NCI-H1048 (cell line): ENCODE measurements at regions not wholly inside any gene's neighbourhood (a gene's known extent, or its start where the extent isn't known, plus 50 kb on each side); places are given as distances from the start of the nearest gene placed in this dataset.

ENCODE experiments used
- DNase-seq: peaks from one replicate; lab custom pipeline; 2025; lab: John Stamatoyannopoulos, UW

DNA sequence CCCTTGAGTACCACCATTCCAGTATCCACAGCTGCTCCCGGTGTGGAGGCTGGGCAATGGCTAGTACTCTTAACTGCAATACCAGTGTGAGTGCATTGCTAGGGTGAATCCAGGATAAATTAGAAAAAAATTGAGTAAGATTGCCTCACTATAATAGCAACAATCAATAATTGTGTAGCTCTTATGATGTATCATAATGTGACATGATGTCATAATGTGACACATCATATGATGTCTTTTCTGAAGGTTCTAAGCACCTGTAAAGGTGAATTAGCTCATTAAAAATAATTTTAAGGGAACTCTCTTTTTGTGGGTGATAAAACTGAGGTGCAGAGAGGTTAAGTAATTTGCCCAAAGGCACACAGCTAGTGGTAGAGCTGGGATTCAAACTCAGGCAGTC lies 424.4 kb downstream of the HLX start:
- DNase-seq = no peak

- no peak for DNase-seq
Measured at GRCh38 chr1:221306239-221306638, 427.0 kb downstream of the HLX start.

DNA sequence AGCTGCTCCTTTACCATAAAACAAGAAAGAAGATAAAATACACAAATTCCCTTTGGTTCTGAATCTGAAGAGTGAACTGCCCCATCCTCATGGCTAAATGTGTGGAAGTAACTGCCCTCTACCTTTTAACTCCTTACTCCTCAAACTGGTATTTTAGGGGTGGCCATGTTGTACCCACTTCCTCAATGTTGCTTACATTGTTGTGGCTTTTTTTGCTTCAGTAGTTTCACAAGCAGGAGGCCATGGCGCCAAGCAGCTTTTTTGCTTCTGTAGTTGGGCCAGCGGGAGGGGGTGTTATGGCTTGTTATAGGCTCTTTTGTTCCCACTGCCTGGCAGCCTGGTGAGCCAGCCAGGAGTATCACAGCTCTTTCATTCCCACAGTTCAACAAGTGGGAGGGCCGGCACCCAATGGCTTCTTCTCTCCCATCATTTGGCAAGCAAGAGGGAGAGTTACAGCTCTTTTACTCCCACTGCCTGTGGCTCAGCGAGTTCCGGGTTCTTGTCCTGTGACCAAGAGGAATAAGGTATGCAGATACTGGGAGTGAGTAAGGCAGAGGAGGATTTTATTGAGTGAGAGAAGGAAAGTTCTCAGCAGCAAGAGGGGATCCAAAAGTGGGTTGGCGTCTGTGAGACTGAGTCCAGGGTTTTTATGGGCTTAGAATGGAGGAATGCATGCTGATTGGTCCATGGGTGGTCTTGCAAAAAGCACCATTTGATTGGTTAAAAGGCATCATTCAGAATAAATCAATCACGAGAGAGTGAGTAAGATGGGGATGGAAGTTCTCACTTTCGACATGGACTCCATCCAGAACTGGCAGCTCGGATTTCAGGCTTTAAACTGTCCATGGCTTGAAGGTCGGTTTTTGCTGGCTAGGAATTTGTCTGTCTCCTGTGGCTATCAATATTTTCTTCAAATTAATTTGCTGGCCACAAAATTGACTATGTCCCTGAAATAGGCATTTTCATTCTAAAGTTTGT lies 429.6 kb downstream of the HLX start:
- DNase-seq = no peak

GRCh38 chr1:221309723-221310122 lies 430.5 kb downstream of the HLX start:
- DNase-seq = no peak

GRCh38 chr1:221310180-221310579 lies 430.9 kb downstream of the HLX start:
- DNase-seq = no peak

DNA sequence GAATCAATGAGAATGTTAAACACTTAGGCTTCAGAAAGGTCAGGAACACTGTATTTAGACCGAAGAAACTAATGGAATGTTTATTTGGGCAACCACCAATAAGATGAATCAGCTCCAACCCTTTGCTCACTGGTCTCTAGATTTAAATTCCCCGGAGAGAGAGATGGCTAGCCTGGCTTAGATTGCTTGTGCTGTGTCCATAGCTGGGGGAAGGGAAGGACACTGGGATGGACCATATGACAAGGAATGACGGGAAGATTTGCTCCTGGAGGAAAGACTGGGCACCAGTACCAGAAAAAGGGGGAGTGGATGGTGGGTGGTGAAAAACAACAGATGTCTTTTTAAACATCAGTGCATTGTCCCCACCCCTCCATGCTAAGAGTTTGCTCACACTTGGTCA lies 426.6 kb downstream of the DUSP10 start:
- no peak for DNase-seq

GRCh38 chr1:221316491-221317056 lies 425.3 kb downstream of the DUSP10 start:
- DNase-seq = no peak

DNA sequence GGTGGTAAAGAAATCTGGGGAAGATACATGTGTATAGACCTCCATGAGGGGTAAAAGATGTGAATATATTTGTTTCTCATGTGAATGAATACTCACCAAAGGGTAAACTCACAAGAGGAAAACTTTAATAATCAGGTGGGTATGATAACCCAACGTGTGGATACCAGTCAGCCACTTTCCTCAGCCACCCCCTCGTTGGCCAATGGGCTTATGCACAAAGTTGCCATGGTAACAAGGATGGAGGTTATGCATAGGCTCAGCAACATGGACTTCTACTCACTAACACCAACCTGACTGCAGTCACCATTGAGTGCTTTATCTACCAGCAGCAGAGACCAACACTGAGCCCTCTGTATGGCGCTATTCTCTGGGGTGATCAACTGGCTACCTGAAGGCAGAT lies 424.4 kb downstream of the DUSP10 start:
- no peak for DNase-seq

GRCh38 chr1:221327954-221328353 lies 413.9 kb downstream of the DUSP10 start:
- no peak for DNase-seq

DNA sequence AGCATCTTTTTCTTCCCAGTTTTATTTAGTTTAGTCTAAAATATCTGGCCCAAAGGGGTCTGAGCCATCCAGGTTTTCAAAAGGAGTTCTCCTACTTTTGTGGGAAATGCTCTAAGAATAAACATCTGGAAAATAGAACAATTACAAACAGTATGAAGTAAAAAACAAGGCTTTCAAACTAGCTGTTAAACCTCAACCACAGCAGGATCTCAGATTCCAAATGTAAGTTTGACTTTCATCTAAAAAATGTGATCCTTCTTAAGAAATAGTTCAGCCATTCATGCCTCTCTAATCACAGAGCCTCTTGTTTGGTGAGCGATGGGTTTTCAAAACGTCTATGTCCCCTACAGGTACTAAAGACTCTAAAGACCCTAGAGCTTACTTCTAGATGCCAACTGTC lies 413.5 kb downstream of the DUSP10 start:
- DNase-seq = no peak

GRCh38 chr1:221331273-221332183 lies 410.4 kb downstream of the DUSP10 start:
- no peak for DNase-seq

GRCh38 chr1:221334062-221334461 lies 407.8 kb downstream of the DUSP10 start:
- no peak for DNase-seq

- no peak for DNase-seq
Measured at GRCh38 chr1:221335161-221336101, 406.5 kb downstream of the DUSP10 start.

- no peak for DNase-seq
Measured at GRCh38 chr1:221336126-221336525, 405.8 kb downstream of the DUSP10 start.

GRCh38 chr1:221337106-221337505 lies 404.8 kb downstream of the DUSP10 start:
- no peak for DNase-seq

GRCh38 chr1:221343136-221343535 lies 398.8 kb downstream of the DUSP10 start:
- no peak for DNase-seq

- DNase-seq = no peak
Measured at GRCh38 chr1:221343607-221344006, 398.3 kb downstream of the DUSP10 start.

- no peak for DNase-seq
Measured at GRCh38 chr1:221344693-221345092, 397.2 kb downstream of the DUSP10 start.

DNA sequence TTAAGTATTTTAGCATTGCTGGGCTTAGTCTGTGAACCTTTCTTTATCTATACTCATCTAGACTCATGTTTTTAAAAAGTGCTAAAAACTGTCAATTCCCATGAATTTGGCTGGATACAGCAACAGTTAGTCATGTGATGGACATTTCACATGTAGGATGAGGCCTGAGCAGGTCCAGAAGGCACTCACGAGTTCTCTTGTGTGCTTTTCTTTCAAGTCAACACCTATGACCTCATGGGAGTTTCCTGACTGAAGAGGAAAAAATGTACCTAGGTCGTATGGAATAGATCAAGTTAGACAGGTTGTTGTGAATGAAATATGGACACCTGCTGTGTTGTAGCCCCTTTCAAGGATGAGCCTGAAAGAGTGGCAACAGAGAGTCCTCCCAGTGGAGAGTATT lies 394.2 kb downstream of the DUSP10 start:
- DNase-seq = no peak

DNA sequence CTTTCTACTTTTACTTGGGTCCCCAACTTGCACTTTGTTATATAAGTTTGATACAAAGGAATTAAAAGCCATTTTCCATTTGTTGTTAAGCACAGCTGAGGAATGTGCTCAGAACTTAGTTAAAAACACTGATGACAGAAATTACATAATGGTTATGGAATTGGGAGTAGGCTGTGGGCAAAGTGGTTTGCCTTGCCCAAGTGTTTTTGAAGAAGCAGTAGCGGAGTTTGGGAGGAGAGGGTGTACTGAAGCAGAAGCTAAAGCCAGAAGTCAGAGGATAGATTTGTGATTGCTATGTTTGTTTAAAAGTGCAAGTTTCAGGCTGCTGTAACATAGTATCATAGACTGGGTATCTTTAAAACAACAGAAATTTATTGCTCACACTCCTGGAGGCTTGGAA lies 391.8 kb downstream of the DUSP10 start:
- no peak for DNase-seq

DNA sequence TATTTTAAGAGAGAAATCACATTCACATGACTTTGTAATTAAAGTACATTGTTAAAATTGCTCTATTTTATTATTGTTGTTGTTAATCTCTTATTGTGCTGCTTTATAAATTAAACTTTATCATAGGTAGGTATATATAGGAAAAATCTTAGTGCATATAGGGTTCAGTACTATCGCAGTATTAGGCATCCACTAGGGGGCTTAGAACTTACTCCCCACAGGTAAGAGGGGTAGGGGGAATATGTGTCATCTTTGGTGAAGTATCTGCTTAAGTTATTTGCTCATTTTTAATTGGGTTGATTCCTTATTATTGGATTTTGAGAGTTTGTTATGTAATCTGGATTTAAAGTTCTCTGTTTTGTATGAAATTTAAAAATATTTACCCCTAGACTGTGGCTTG lies 385.2 kb downstream of the DUSP10 start:
- no peak for DNase-seq
